ENCODE measurements at regions not wholly inside any gene's neighbourhood (a gene's known extent, or its start where the extent isn't known, plus 50 kb on each side); places are given as distances from the start of the nearest gene placed in this dataset.
"Not testable (repeated sequence)": the region's sequence is repeated elsewhere in the genome, so short reads cannot be mapped to it uniquely, and the experiment has no call there.

DNA sequence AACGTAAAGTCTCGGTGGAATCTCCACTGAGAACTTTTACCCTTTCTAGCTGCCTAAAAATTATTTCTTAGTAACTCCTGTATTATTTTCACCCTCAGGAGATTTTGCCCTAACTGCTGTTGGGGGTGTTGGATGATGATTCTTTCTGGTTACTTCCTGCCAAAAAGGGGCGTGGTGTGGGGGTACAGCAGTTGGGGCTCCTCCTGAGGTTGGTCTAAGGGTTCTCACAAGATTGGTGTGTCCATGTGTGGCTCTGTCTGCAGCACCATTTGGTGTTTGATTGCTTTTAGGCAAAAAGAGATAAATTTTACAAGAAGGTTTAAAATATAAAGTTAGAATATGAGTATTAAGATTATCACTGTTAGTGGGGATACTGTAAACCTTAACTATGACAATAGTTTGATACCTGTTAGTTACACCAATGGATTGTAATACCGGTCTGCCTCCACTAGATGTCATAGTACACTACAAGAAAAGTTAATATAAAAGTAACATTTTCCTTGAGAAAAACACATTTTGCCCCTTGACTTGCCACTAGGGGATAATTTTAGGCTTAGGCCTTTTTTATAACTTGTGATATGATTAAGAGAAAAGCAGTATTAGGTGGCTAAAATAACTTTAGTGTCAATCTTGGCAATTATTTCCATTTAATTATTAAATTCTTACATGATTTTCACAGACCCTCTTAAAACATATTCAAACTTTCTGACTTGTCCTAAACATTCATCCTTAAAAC is 928.7 kb downstream of the IPMK start:
- H3K9me3 ChIP-seq: no peaks in the 10 kb centered on the region
- TF ChIP-seq, protein P1, sequence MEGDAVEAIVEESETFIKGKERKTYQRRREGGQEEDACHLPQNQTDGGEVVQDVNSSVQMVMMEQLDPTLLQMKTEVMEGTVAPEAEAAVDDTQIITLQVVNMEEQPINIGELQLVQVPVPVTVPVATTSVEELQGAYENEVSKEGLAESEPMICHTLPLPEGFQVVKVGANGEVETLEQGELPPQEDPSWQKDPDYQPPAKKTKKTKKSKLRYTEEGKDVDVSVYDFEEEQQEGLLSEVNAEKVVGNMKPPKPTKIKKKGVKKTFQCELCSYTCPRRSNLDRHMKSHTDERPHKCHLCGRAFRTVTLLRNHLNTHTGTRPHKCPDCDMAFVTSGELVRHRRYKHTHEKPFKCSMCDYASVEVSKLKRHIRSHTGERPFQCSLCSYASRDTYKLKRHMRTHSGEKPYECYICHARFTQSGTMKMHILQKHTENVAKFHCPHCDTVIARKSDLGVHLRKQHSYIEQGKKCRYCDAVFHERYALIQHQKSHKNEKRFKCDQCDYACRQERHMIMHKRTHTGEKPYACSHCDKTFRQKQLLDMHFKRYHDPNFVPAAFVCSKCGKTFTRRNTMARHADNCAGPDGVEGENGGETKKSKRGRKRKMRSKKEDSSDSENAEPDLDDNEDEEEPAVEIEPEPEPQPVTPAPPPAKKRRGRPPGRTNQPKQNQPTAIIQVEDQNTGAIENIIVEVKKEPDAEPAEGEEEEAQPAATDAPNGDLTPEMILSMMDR (IDR thresholded peaks at IDR 0.05): peak; percentile 62
- no peak overlapping the region for H3K4me3 ChIP-seq
- intact Hi-C loops (cut with DNase I): loop anchor here (5.0 to 10.0 kb wide), 2 partner anchors 316 to 728 kb away; no protein-coding TSS in a partner anchor
- H3K36me3 ChIP-seq: no peaks in the 10 kb centered on the region
- no peak overlapping the region for H3K9ac ChIP-seq (ENCODE audit: low read depth in 2 of 2, low read length in 2 of 2)
- H3K27ac ChIP-seq: no peak overlapping the region
- no peaks in the 10 kb centered on the region for H3K4me1 ChIP-seq
- H3K27me3 ChIP-seq: no peaks in the 10 kb centered on the region
- no peak for DNase-seq

DNA sequence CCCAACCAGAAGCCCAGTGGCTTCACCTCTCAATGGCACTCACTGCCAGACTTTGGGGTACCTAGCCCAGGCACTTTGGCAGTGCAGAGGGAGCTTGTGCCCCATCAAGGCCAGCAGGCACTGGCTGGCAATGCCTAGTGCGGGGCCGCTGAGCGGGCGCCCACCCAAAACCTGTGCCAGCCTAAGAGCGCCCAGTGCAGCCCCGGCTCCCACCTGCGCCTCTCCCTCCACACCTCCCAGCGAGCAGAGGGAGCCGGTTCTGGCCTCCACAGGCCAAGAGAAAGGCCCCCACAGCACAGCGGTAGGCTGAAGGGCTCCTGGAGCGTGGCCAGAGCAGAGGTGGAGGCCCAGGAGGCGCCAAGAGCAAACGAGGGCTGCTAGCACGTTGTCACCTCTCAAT is 930.8 kb downstream of the IPMK start:
- no peak overlapping the region for H3K4me3 ChIP-seq
- H3K9ac ChIP-seq (ENCODE audit: low read depth in 2 of 2, low read length in 2 of 2): no peak overlapping the region
- no peaks in the 10 kb centered on the region for H3K27me3 ChIP-seq
- TF ChIP-seq, protein P1 (IDR thresholded peaks at IDR 0.05): no peak
- H3K36me3 ChIP-seq: no peaks in the 10 kb centered on the region
- H3K9me3 ChIP-seq: no peaks in the 10 kb centered on the region
- no peak for DNase-seq
- no peaks in the 10 kb centered on the region for H3K4me1 ChIP-seq
- intact Hi-C loops (cut with DNase I): loop anchor here (5.0 to 10.0 kb wide), 2 partner anchors 318 to 730 kb away; no protein-coding TSS in a partner anchor
- no peak overlapping the region for H3K27ac ChIP-seq

DNA sequence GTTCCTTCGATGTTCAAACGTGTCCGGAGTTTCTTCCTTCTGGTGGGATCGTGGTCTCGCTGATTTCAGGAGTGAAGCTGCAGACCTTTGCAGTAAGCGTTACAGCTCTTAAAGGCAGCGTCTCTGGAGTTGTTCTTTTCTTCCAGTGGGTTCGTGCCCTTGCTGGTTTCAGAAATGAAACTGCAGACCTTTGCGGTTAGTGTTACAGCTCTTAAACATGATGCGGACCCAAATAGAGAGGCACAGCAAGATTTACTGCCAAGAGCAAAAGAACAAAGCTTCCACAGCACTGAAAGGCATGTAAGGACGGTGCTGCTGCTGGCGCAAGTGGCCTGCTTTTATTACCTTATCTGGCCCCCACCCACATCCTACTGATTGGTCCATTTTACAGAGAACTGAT is 931.4 kb downstream of the IPMK start:
- Histone ChIP-seq H3K4me1 (no peaks in the 10 kb centered on the region), H3K27me3 (no peaks in the 10 kb centered on the region), H3K9me3 (no peaks in the 10 kb centered on the region), H3K27ac (no peak overlapping the region), H3K4me3 (no peak overlapping the region), H3K9ac (ENCODE audit: low read depth in 2 of 2, low read length in 2 of 2) (no peak overlapping the region), H3K36me3 (no peaks in the 10 kb centered on the region)
- no peak for DNase-seq
- intact Hi-C loops (cut with DNase I): loop anchor here (5.0 to 10.0 kb wide), 2 partner anchors 318 to 731 kb away; no protein-coding TSS in a partner anchor
- TF ChIP-seq, protein P1 (IDR thresholded peaks at IDR 0.05): no peak

DNA sequence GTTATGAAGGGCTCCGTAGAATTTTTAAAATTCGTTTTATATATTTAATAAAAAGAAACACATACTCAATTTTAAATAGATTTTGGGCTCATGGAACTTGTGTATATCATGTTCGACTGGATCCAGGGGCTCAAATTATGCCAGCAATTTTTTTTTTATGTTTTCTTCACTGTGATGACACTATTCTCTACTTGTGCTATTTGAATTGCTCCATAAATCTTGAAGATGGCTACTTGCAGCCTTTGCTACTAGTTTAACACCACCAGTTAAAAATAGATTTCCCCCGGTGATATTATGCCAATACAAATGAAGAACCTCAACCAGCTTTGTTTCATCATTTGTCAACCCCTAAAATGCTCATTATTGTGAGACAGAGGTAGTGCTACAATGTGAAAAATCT is 933.2 kb downstream of the IPMK start:
- no peak for DNase-seq
- Histone ChIP-seq H3K9me3 (no peaks in the 10 kb centered on the region), H3K27ac (no peak overlapping the region), H3K27me3 (no peaks in the 10 kb centered on the region), H3K4me1 (no peaks in the 10 kb centered on the region), H3K4me3 (no peak overlapping the region), H3K9ac (ENCODE audit: low read depth in 2 of 2, low read length in 2 of 2) (no peak overlapping the region), H3K36me3 (no peaks in the 10 kb centered on the region)
- intact Hi-C loops (cut with DNase I): loop anchor here (10.0 kb wide), 1 partner anchor 320 kb away; no protein-coding TSS in a partner anchor
- TF ChIP-seq, protein P1 (IDR thresholded peaks at IDR 0.05): no peak

DNA sequence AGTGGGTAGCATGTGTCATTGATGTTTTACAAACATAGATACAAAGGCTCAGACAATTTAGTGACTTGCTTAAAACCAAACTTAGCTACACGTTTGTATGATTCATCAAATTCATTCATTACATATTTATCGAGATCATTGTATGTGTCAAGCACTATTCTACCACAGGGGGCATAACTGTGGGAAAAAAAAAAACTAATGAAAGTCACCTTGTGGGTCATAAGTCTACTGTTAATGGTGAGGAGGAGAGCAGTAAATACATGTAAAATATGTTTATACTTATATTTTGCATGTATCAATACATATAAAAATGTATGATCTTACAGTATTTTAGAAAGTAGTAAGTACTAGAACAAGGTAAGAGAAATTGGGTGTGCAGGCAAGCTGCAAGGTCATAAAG is 933.8 kb downstream of the IPMK start:
- H3K9me3 ChIP-seq: no peaks in the 10 kb centered on the region
- intact Hi-C loops (cut with DNase I): loop anchor here (10.0 kb wide), 1 partner anchor 321 kb away; no protein-coding TSS in a partner anchor
- TF ChIP-seq, protein P1 (IDR thresholded peaks at IDR 0.05): no peak
- DNase-seq: no peak
- H3K27ac ChIP-seq: no peak overlapping the region
- no peaks in the 10 kb centered on the region for H3K27me3 ChIP-seq
- H3K36me3 ChIP-seq: no peaks in the 10 kb centered on the region
- H3K9ac ChIP-seq (ENCODE audit: low read depth in 2 of 2, low read length in 2 of 2): no peak overlapping the region
- H3K4me3 ChIP-seq: no peak overlapping the region
- H3K4me1 ChIP-seq: no peaks in the 10 kb centered on the region

DNA sequence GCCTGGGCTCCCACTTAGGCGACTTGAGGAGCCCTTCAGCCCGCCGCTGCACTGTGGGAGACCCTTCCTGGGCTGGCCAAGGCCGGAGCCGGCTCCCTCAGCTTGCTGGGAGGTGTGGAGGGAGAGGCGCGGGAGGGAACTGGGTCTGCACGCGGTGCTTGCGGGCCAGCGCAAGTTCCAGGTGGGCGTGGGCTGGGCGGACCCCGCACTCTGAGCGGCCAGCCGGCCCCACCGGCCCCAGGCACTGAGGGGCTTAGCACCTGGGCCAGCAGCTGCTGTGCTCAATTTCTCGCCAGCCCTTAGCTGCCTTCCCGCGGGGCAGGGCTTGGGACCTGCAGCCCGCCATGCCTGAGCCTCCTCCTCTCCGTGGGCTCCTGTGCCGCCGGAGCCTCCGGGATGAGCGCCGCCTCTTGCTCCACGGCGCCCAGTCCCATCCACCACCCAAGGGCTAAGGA is 946.3 kb downstream of the IPMK start:
- H3K27me3 ChIP-seq; H3K9ac ChIP-seq (ENCODE audit: low read depth in 2 of 2, low read length in 2 of 2); H3K4me1 ChIP-seq; DNase-seq; H3K4me3 ChIP-seq; intact Hi-C loops (cut with DNase I); H3K27ac ChIP-seq; H3K36me3 ChIP-seq; H3K9me3 ChIP-seq: not testable (repeated sequence)
